DND-41 (cell line): ENCODE measurements at regions not wholly inside any gene's neighbourhood (a gene's known extent, or its start where the extent isn't known, plus 50 kb on each side); places are given as distances from the start of the nearest gene placed in this dataset.

Experiments used
- EZH2 ChIP-seq: IDR thresholded peaks from 3 replicates; pipeline ENCODE4 v1.6.1; 2012; ENCODE audit warnings: borderline replicate concordance, low read depth, mild to moderate bottlenecking, moderate library complexity, low read length, inconsistent platforms; ENCODE audit not compliant: severe bottlenecking
- TF ChIP-seq, protein P1 (sequence below): IDR thresholded peaks from 2 replicates; pipeline ENCODE4 v1.5.1; 2012; ENCODE audit warnings: borderline replicate concordance, low read length, moderate library complexity, mild to moderate bottlenecking; ENCODE audit not compliant: poor library complexity, severe bottlenecking; ENCODE audit errors: extremely low read depth

GRCh38 chr6:167735951-167736288 lies 90.8 kb upstream of the AFDN start:
- no peak for TF ChIP-seq EZH2
- TF ChIP-seq, protein P1, sequence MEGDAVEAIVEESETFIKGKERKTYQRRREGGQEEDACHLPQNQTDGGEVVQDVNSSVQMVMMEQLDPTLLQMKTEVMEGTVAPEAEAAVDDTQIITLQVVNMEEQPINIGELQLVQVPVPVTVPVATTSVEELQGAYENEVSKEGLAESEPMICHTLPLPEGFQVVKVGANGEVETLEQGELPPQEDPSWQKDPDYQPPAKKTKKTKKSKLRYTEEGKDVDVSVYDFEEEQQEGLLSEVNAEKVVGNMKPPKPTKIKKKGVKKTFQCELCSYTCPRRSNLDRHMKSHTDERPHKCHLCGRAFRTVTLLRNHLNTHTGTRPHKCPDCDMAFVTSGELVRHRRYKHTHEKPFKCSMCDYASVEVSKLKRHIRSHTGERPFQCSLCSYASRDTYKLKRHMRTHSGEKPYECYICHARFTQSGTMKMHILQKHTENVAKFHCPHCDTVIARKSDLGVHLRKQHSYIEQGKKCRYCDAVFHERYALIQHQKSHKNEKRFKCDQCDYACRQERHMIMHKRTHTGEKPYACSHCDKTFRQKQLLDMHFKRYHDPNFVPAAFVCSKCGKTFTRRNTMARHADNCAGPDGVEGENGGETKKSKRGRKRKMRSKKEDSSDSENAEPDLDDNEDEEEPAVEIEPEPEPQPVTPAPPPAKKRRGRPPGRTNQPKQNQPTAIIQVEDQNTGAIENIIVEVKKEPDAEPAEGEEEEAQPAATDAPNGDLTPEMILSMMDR, result no peak
